ENCODE measurements at regions not wholly inside any gene's neighbourhood (a gene's known extent, or its start where the extent isn't known, plus 50 kb on each side); places are given as distances from the start of the nearest gene placed in this dataset.

GRCh38 chr5:145246961-145247744, 588.0 kb downstream of the PRELID2 start:
- intact Hi-C loops (cut with DNase I) = no loop called here
- TF ChIP-seq CTCF (IDR thresholded peaks at IDR 0.05) = no peak
- TF ChIP-seq POLR2A (IDR thresholded peaks at IDR 0.05) = no peak
- Histone ChIP-seq H3K27ac (peak overlapping the region in 2 of 4 donors; percentile 27 to 28), H3K4me3 (no peak overlapping the region), H3K36me3 (no peaks in the 10 kb centered on the region), H3K27me3 (no peaks in the 10 kb centered on the region), H3K9me3 (no peaks in the 10 kb centered on the region), H3K4me1 (peaks cover 0 to 21% (median 0%) of the 10 kb centered on the region in 3 donors)
- WGBS, 2 donors = 68 to 76% methylated on average over 4 of the region's 4 CpGs
- DNase-seq = no peak

GRCh38 chr5:145246379-145246778, 588.8 kb downstream of the PRELID2 start:
- Histone ChIP-seq H3K27ac (no peak overlapping the region), H3K4me1 (peaks cover 0 to 21% (median 0%) of the 10 kb centered on the region in 3 donors), H3K36me3 (no peaks in the 10 kb centered on the region), H3K27me3 (no peaks in the 10 kb centered on the region), H3K9me3 (no peaks in the 10 kb centered on the region), H3K4me3 (no peak overlapping the region)
- WGBS, 2 donors = 81 to 82% methylated on average over 2 of the region's 2 CpGs
- intact Hi-C loops (cut with DNase I) = no loop called here
- no peak for TF ChIP-seq CTCF (IDR thresholded peaks at IDR 0.05)
- TF ChIP-seq POLR2A (IDR thresholded peaks at IDR 0.05) = no peak
- no peak for DNase-seq

DNA sequence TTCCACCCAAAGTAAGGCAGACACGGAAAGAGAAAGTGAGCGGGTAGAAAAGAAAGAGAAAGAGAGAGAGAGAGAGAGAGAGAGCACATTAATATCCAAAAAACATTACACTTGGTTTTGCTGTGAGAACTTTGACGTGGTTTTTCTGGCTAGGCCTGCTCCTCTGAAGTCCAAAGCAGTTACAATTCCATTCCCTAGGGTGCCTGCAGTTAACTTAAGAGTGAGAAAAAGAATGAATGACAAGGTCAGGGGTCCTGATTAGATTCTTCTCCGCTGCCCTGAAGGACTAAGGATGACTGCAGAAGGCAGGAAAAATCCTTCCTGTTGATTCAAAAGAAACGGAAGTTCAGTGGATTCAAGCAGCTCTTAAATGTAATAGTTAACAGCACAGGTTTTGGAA, 589.8 kb downstream of the PRELID2 start:
- H3K27me3 ChIP-seq = no peaks in the 10 kb centered on the region
- intact Hi-C loops (cut with DNase I) = no loop called here
- H3K4me3 ChIP-seq = no peak overlapping the region
- H3K36me3 ChIP-seq = no peaks in the 10 kb centered on the region
- H3K9me3 ChIP-seq = no peaks in the 10 kb centered on the region
- WGBS, 2 donors = 41 to 45% methylated on average over 5 of the region's 5 CpGs
- H3K27ac ChIP-seq = no peak overlapping the region
- TF ChIP-seq POLR2A (IDR thresholded peaks at IDR 0.05) = no peak
- TF ChIP-seq CTCF (IDR thresholded peaks at IDR 0.05) = no peak
- DNase-seq = no peak
- peaks cover 0 to 21% (median 0%) of the 10 kb centered on the region in 3 donors for H3K4me1 ChIP-seq

- Histone ChIP-seq H3K36me3 (no peaks in the 10 kb centered on the region), H3K27me3 (no peaks in the 10 kb centered on the region), H3K4me3 (no peak overlapping the region), H3K27ac (no peak overlapping the region), H3K9me3 (no peaks in the 10 kb centered on the region), H3K4me1 (peaks cover 0 to 21% (median 0%) of the 10 kb centered on the region in 3 donors)
- WGBS, 2 donors = 25 to 32% methylated on average over 2 of the region's 2 CpGs
- no peak for DNase-seq
- TF ChIP-seq POLR2A (IDR thresholded peaks at IDR 0.05) = no peak
- TF ChIP-seq CTCF (IDR thresholded peaks at IDR 0.05) = no peak
- intact Hi-C loops (cut with DNase I) = no loop called here
Measured at GRCh38 chr5:145244788-145245187, 590.4 kb downstream of the PRELID2 start.

GRCh38 chr5:145244251-145244650, 590.9 kb downstream of the PRELID2 start:
- Histone ChIP-seq H3K27ac (no peak overlapping the region), H3K9me3 (no peaks in the 10 kb centered on the region), H3K4me1 (peaks cover 0 to 21% (median 0%) of the 10 kb centered on the region in 3 donors), H3K27me3 (no peaks in the 10 kb centered on the region), H3K4me3 (no peak overlapping the region), H3K36me3 (no peaks in the 10 kb centered on the region)
- TF ChIP-seq CTCF (IDR thresholded peaks at IDR 0.05) (no peak), POLR2A (IDR thresholded peaks at IDR 0.05) (no peak)
- 75 to 85% methylated on average over 2 to 3 of the region's 4 CpGs for WGBS, 2 donors
- intact Hi-C loops (cut with DNase I) = no loop called here
- no peak for DNase-seq

Data from esophagus squamous epithelium (tissue), 5 donors.